ENCODE measurements at regions not wholly inside any gene's neighbourhood (a gene's known extent, or its start where the extent isn't known, plus 50 kb on each side); places are given as distances from the start of the nearest gene placed in this dataset.
"Not testable (repeated sequence)": the region's sequence is repeated elsewhere in the genome, so short reads cannot be mapped to it uniquely, and the experiment has no call there.

GRCh38 chr22:48297296-48297695, 1530.4 kb downstream of the BRD1 start:
- H3K27ac ChIP-seq: no peak overlapping the region
- no peak overlapping the region for H3K4me3 ChIP-seq
- no peaks in the 10 kb centered on the region for H3K4me1 ChIP-seq
- no peak for TF ChIP-seq CTCF (IDR thresholded peaks at IDR 0.05)
- no peak for TF ChIP-seq POLR2A (IDR thresholded peaks at IDR 0.05)
- H3K27me3 ChIP-seq: peaks cover 0 to 16% (median 0%) of the 10 kb centered on the region in 9 donors
- DNase-seq: no peak
- intact Hi-C loops (cut with DNase I): no loop called here
- peaks cover 0 to 3% (median 0%) of the 10 kb centered on the region in 12 donors for H3K9me3 ChIP-seq
- ATAC-seq: no peak
- no peaks in the 10 kb centered on the region for H3K36me3 ChIP-seq
- 63 to 67% (median 64%) methylated on average over 7 of the region's 7 CpGs for WGBS, 4 donors

GRCh38 chr22:48289954-48290353, 1527.5 kb downstream of the TBC1D22A start:
- H3K4me1 ChIP-seq; intact Hi-C loops (cut with DNase I); H3K36me3 ChIP-seq; ATAC-seq; H3K27ac ChIP-seq; H3K4me3 ChIP-seq; DNase-seq: not testable (repeated sequence)
- WGBS, 4 donors: 21 to 47% (median 40%) methylated on average over 2 of the region's 2 CpGs
- H3K27me3 ChIP-seq: peaks cover 0 to 14% (median 0%) of the 10 kb centered on the region in 9 donors
- peaks cover 0 to 11% (median 0%) of the 10 kb centered on the region in 12 donors for H3K9me3 ChIP-seq

GRCh38 chr22:48288376-48288940, 1526.0 kb downstream of the TBC1D22A start:
- Histone ChIP-seq H3K9me3 (peaks cover 0 to 19% (median 0%) of the 10 kb centered on the region in 12 donors), H3K36me3 (no peaks in the 10 kb centered on the region), H3K4me1 (no peaks in the 10 kb centered on the region), H3K27ac (no peak overlapping the region), H3K27me3 (peaks cover 0 to 14% (median 0%) of the 10 kb centered on the region in 9 donors), H3K4me3 (no peak overlapping the region)
- WGBS, 4 donors: 52 to 66% (median 65%) methylated on average over 3 of the region's 3 CpGs
- no peak for DNase-seq
- intact Hi-C loops (cut with DNase I): no loop called here
- ATAC-seq: no peak
- TF ChIP-seq CTCF (IDR thresholded peaks at IDR 0.05) (no peak), POLR2A (IDR thresholded peaks at IDR 0.05) (no peak)

- no peak overlapping the region for H3K4me3 ChIP-seq
- 66 to 75% (median 68%) methylated on average over 5 of the region's 5 CpGs for WGBS, 4 donors
- DNase-seq (no peak), ATAC-seq (no peak)
- no peak overlapping the region for H3K27ac ChIP-seq
- H3K4me1 ChIP-seq: no peaks in the 10 kb centered on the region
- peaks cover 0 to 14% (median 0%) of the 10 kb centered on the region in 9 donors for H3K27me3 ChIP-seq
- intact Hi-C loops (cut with DNase I): no loop called here
- no peaks in the 10 kb centered on the region for H3K36me3 ChIP-seq
- no peak for TF ChIP-seq CTCF (IDR thresholded peaks at IDR 0.05)
- TF ChIP-seq POLR2A (IDR thresholded peaks at IDR 0.05): no peak
- peaks cover 0 to 15% (median 0%) of the 10 kb centered on the region in 12 donors for H3K9me3 ChIP-seq
These were observed 1524.6 kb downstream of the TBC1D22A start for GRCh38 chr22:48287031-48287430.

GRCh38 chr22:48284671-48285070, 1522.2 kb downstream of the TBC1D22A start:
- DNase-seq: no peak

More at GRCh38 chr22:48284671-48285070, 1522.2 kb downstream of the TBC1D22A start:
- H3K4me1 ChIP-seq: no peaks in the 10 kb centered on the region
- no peak overlapping the region for H3K4me3 ChIP-seq
- intact Hi-C loops (cut with DNase I): no loop called here
- peaks cover 0 to 15% (median 0%) of the 10 kb centered on the region in 12 donors for H3K9me3 ChIP-seq
- peaks cover 0 to 12% (median 0%) of the 10 kb centered on the region in 9 donors for H3K27me3 ChIP-seq
- ATAC-seq: no peak
- WGBS, 4 donors: 82 to 89% (median 83%) methylated on average over 4 of the region's 4 CpGs
- H3K36me3 ChIP-seq: no peaks in the 10 kb centered on the region
- TF ChIP-seq POLR2A (IDR thresholded peaks at IDR 0.05) (no peak), CTCF (IDR thresholded peaks at IDR 0.05) (no peak)
- H3K27ac ChIP-seq: no peak overlapping the region

Measured in heart left ventricle (tissue), 16 donors.